Testis (tissue), 2 donors: ENCODE measurements at regions not wholly inside any gene's neighbourhood (a gene's known extent, or its start where the extent isn't known, plus 50 kb on each side); places are given as distances from the start of the nearest gene placed in this dataset.
"Not testable (repeated sequence)": the region's sequence is repeated elsewhere in the genome, so short reads cannot be mapped to it uniquely, and the experiment has no call there.

ENCODE experiments used
- DNase-seq: peaks from one replicate; pipeline ENCODE4 v3.0.0-alpha.2; 2019
- H3K27ac ChIP-seq, 2 donors: fragments of 200-600 bp; sonication (generic); one replicate each; pipeline ENCODE4 v1.5.1; 2019
- H3K27me3 ChIP-seq: fragments of 200-600 bp; sonication (generic); one replicate; pipeline ENCODE4 v1.5.1; 2019
- H3K36me3 ChIP-seq: fragments of 200-600 bp; sonication (generic); one replicate; pipeline ENCODE4 v1.5.1; 2017; ENCODE audit warnings: low read depth; ENCODE audit errors: missing control alignments
- H3K4me1 ChIP-seq: fragments of 200-600 bp; sonication (generic); one replicate; pipeline ENCODE4 v1.5.1; 2019
- H3K4me3 ChIP-seq, 2 donors: fragments of 200-600 bp; sonication (generic); one replicate each; pipeline ENCODE4 v1.5.1; 2017 to 2019
- H3K9me3 ChIP-seq: fragments of 200-600 bp; sonication (generic); one replicate; pipeline ENCODE4 v1.5.1; 2017
- CTCF ChIP-seq, 3 experiments: fragments of 450-650 bp in 2 of 3; fragments of 200-600 bp in 1 of 3; sonication (generic) in 1 of 3; IDR thresholded peaks; one replicate each; pipeline ENCODE4 v1.5.1; 2016 to 2019; ENCODE audit warnings: antibody characterized with exemption in 3 of 3, mild to moderate bottlenecking in 2 of 3, moderate library complexity in 1 of 3
- POLR2A ChIP-seq: fragments of 450-650 bp; IDR thresholded peaks from one replicate; pipeline ENCODE4 v1.6.1; 2017; ENCODE audit warnings: antibody characterized with exemption, mild to moderate bottlenecking, moderate library complexity
- WGBS, 2 donors: methylation state at CpG; one replicate each; pipeline ENCODE4 v1.1.5; 2018; 5-methylcytosine and 5-hydroxymethylcytosine counted together
- intact Hi-C: fragments of 100-400 bp; cut with DNase I; formaldehyde crosslinking; loops from one replicate; pipeline ENCODE4 v1.15.1; 2023; ENCODE audit warnings: low total_unique reads

- intact Hi-C loops, result no loop called here
- no peaks in the 10 kb centered on the region for H3K36me3 ChIP-seq
- 47 to 72% methylated on average over 1 of the region's 1 CpG for WGBS, 2 donors
- H3K27ac ChIP-seq, result no peak overlapping the region
- H3K4me1 ChIP-seq, result no peaks in the 10 kb centered on the region
- no peak overlapping the region for H3K4me3 ChIP-seq
- H3K9me3 ChIP-seq, result no peaks in the 10 kb centered on the region
- no peak for DNase-seq
- H3K27me3 ChIP-seq, result no peaks in the 10 kb centered on the region
- no peak for TF ChIP-seq CTCF (IDR thresholded peaks at IDR 0.05)
- TF ChIP-seq POLR2A, result no peak
These were observed 547.8 kb downstream of the FRK start for GRCh38 chr6:115512923-115513322.

GRCh38 chr6:115511771-115512170 is 548.9 kb downstream of the FRK start:
- Histone ChIP-seq H3K27ac (no peak overlapping the region), H3K27me3 (no peaks in the 10 kb centered on the region), H3K9me3 (no peaks in the 10 kb centered on the region), H3K36me3 (no peaks in the 10 kb centered on the region), H3K4me1 (no peaks in the 10 kb centered on the region), H3K4me3 (no peak overlapping the region)
- intact Hi-C loops, result no loop called here
- no peak for DNase-seq
- TF ChIP-seq POLR2A (no peak), CTCF (IDR thresholded peaks at IDR 0.05) (no peak)

- H3K27ac ChIP-seq, H3K4me3 ChIP-seq, DNase-seq, H3K27me3 ChIP-seq, H3K4me1 ChIP-seq, H3K36me3 ChIP-seq, intact Hi-C loops, H3K9me3 ChIP-seq: not testable (repeated sequence)
- 46 to 80% methylated on average over 2 of the region's 2 CpGs for WGBS, 2 donors
These were observed 558.3 kb downstream of the FRK start for GRCh38 chr6:115502432-115502831.

GRCh38 chr6:115495184-115495583 is 565.5 kb downstream of the FRK start:
- Histone ChIP-seq H3K4me3 (no peak overlapping the region), H3K4me1 (no peaks in the 10 kb centered on the region), H3K27ac (no peak overlapping the region), H3K9me3 (no peaks in the 10 kb centered on the region), H3K36me3 (no peaks in the 10 kb centered on the region), H3K27me3 (no peaks in the 10 kb centered on the region)
- intact Hi-C loops, result no loop called here
- 87 to 90% methylated on average over 3 of the region's 3 CpGs for WGBS, 2 donors
- TF ChIP-seq CTCF (IDR thresholded peaks at IDR 0.05) (no peak), POLR2A (no peak)
- DNase-seq, result no peak

- H3K4me3 ChIP-seq, result no peak overlapping the region
- WGBS, 2 donors, result 91% methylated on average over 2 of the region's 2 CpGs
- intact Hi-C loops, result no loop called here
- H3K4me1 ChIP-seq, result no peaks in the 10 kb centered on the region
- H3K27me3 ChIP-seq, result no peaks in the 10 kb centered on the region
- TF ChIP-seq CTCF (IDR thresholded peaks at IDR 0.05) (no peak), POLR2A (no peak)
- H3K27ac ChIP-seq, result no peak overlapping the region
- no peak for DNase-seq
- no peaks in the 10 kb centered on the region for H3K9me3 ChIP-seq
- H3K36me3 ChIP-seq, result no peaks in the 10 kb centered on the region
These were observed 573.4 kb downstream of the FRK start for GRCh38 chr6:115487331-115487730.
